HuH-7 (cell line): ENCODE measurements at regions not wholly inside any gene's neighbourhood (a gene's known extent, or its start where the extent isn't known, plus 50 kb on each side); places are given as distances from the start of the nearest gene placed in this dataset.

Experiments
- DNase-seq: peaks from one replicate; pipeline ENCODE4 v3.0.0; 2011; ENCODE audit warnings: low spot score

GRCh38 chr4:146023334-146023967 lies 84.8 kb upstream of the ZNF827 start:
- DNase-seq: no peak

- DNase-seq: no peak
Measured at GRCh38 chr4:146022541-146022940, 83.9 kb upstream of the ZNF827 start.

GRCh38 chr4:146018247-146018646 lies 79.6 kb upstream of the ZNF827 start:
- DNase-seq: no peak

GRCh38 chr4:146004730-146005129 lies 66.1 kb upstream of the ZNF827 start:
- no peak for DNase-seq

GRCh38 chr4:145988628-145989027 lies 50.0 kb upstream of the ZNF827 start:
- no peak for DNase-seq
